IgD-negative memory B cell (primary cell): ENCODE measurements at regions not wholly inside any gene's neighbourhood (a gene's known extent, or its start where the extent isn't known, plus 50 kb on each side); places are given as distances from the start of the nearest gene placed in this dataset.

Experiments
- H3K27ac Mint-ChIP-seq, 3 donors: one replicate each; pipeline ENCODE4 v1.8.0; 2020 to 2022; ENCODE audit warnings: mild to moderate bottlenecking in 3 of 3, mixed read lengths in 3 of 3, moderate library complexity in 1 of 3
- H3K27me3 Mint-ChIP-seq: one replicate; pipeline ENCODE4 v1.8.0; 2021; ENCODE audit warnings: mixed read lengths
- H3K36me3 Mint-ChIP-seq: one replicate; pipeline ENCODE4 v1.8.0; 2020; ENCODE audit warnings: mild to moderate bottlenecking, mixed read lengths
- H3K4me1 Mint-ChIP-seq, 3 donors: one replicate each; pipeline ENCODE4 v1.8.0; 2020 to 2022; ENCODE audit warnings: mixed read lengths in 3 of 3, mild to moderate bottlenecking in 1 of 3
- H3K4me3 Mint-ChIP-seq, 4 donors: one replicate each; pipeline ENCODE4 v1.8.0; 2020 to 2022; ENCODE audit warnings: mild to moderate bottlenecking in 4 of 4, mixed read lengths in 4 of 4, moderate library complexity in 3 of 4
- H3K9me3 Mint-ChIP-seq, 3 donors: one replicate each; pipeline ENCODE4 v1.8.0; 2020 to 2021; ENCODE audit warnings: mixed read lengths in 3 of 3, mild to moderate bottlenecking in 1 of 3

- Mint-ChIP-seq H3K9me3 (peaks cover 0 to 2% (median 0%) of the 10 kb centered on the region in 3 donors), H3K4me3 (no peak overlapping the region), H3K27me3 (peaks cover 1% of the 10 kb centered on the region), H3K27ac (no peak overlapping the region), H3K4me1 (no peaks in the 10 kb centered on the region), H3K36me3 (no peaks in the 10 kb centered on the region)
Measured at GRCh38 chr15:96701443-96701842, 370.9 kb downstream of the NR2F2 start.

- H3K4me3 Mint-ChIP-seq, result no peak overlapping the region
- H3K36me3 Mint-ChIP-seq, result no peaks in the 10 kb centered on the region
- peaks cover 1% of the 10 kb centered on the region for H3K27me3 Mint-ChIP-seq
- peaks cover 0 to 3% (median 2%) of the 10 kb centered on the region in 3 donors for H3K9me3 Mint-ChIP-seq
- no peak overlapping the region for H3K27ac Mint-ChIP-seq
- no peaks in the 10 kb centered on the region for H3K4me1 Mint-ChIP-seq
Measured at GRCh38 chr15:96701877-96702276, 371.4 kb downstream of the NR2F2 start.

GRCh38 chr15:96702589-96702988 is 372.1 kb downstream of the NR2F2 start:
- H3K36me3 Mint-ChIP-seq, result no peaks in the 10 kb centered on the region
- H3K27ac Mint-ChIP-seq, result no peak overlapping the region
- H3K27me3 Mint-ChIP-seq, result peaks cover 1% of the 10 kb centered on the region
- no peaks in the 10 kb centered on the region for H3K4me1 Mint-ChIP-seq
- H3K4me3 Mint-ChIP-seq, result no peak overlapping the region
- H3K9me3 Mint-ChIP-seq, result peaks cover 0 to 4% (median 2%) of the 10 kb centered on the region in 3 donors

GRCh38 chr15:96703091-96703490 is 372.6 kb downstream of the NR2F2 start:
- Mint-ChIP-seq H3K4me1 (no peaks in the 10 kb centered on the region), H3K36me3 (no peaks in the 10 kb centered on the region), H3K4me3 (no peak overlapping the region), H3K9me3 (peaks cover 0 to 4% (median 2%) of the 10 kb centered on the region in 3 donors), H3K27ac (no peak overlapping the region), H3K27me3 (peaks cover 1% of the 10 kb centered on the region)

GRCh38 chr15:96703794-96704550 is 373.5 kb downstream of the NR2F2 start:
- no peak overlapping the region for H3K27ac Mint-ChIP-seq
- no peaks in the 10 kb centered on the region for H3K4me1 Mint-ChIP-seq
- peaks cover 1% of the 10 kb centered on the region for H3K27me3 Mint-ChIP-seq
- peaks cover 0 to 4% (median 2%) of the 10 kb centered on the region in 3 donors for H3K9me3 Mint-ChIP-seq
- no peaks in the 10 kb centered on the region for H3K36me3 Mint-ChIP-seq
- H3K4me3 Mint-ChIP-seq, result no peak overlapping the region

GRCh38 chr15:96716075-96716474 is 385.6 kb downstream of the NR2F2 start:
- Mint-ChIP-seq H3K27me3 (no peaks in the 10 kb centered on the region), H3K27ac (no peak overlapping the region), H3K36me3 (no peaks in the 10 kb centered on the region), H3K4me1 (no peaks in the 10 kb centered on the region), H3K4me3 (no peak overlapping the region), H3K9me3 (peaks cover 0 to 3% (median 0%) of the 10 kb centered on the region in 3 donors)

GRCh38 chr15:96716478-96716877 is 386.0 kb downstream of the NR2F2 start:
- peaks cover 0 to 5% (median 1%) of the 10 kb centered on the region in 3 donors for H3K9me3 Mint-ChIP-seq
- H3K4me1 Mint-ChIP-seq, result no peaks in the 10 kb centered on the region
- H3K27me3 Mint-ChIP-seq, result no peaks in the 10 kb centered on the region
- no peak overlapping the region for H3K4me3 Mint-ChIP-seq
- no peak overlapping the region for H3K27ac Mint-ChIP-seq
- no peaks in the 10 kb centered on the region for H3K36me3 Mint-ChIP-seq

- Mint-ChIP-seq H3K36me3 (no peaks in the 10 kb centered on the region), H3K27me3 (no peaks in the 10 kb centered on the region), H3K4me1 (no peaks in the 10 kb centered on the region), H3K9me3 (peaks cover 5 to 9% (median 7%) of the 10 kb centered on the region in 3 donors), H3K27ac (no peak overlapping the region), H3K4me3 (no peak overlapping the region)
Measured at GRCh38 chr15:96720251-96720650, 389.8 kb downstream of the NR2F2 start.

- H3K9me3 Mint-ChIP-seq, result peaks cover 5 to 9% (median 7%) of the 10 kb centered on the region in 3 donors
- no peaks in the 10 kb centered on the region for H3K36me3 Mint-ChIP-seq
Measured at GRCh38 chr15:96720656-96721055, 390.2 kb downstream of the NR2F2 start.

GRCh38 chr15:96728591-96728990 is 398.1 kb downstream of the NR2F2 start:
- Mint-ChIP-seq H3K27me3 (no peaks in the 10 kb centered on the region), H3K9me3 (peaks cover 4% of the 10 kb centered on the region in 3 donors), H3K27ac (no peak overlapping the region), H3K36me3 (peaks cover 1% of the 10 kb centered on the region), H3K4me3 (no peak overlapping the region), H3K4me1 (no peaks in the 10 kb centered on the region)

More at GRCh38 chr15:96720656-96721055, 390.2 kb downstream of the NR2F2 start:
- Mint-ChIP-seq H3K4me1 (no peaks in the 10 kb centered on the region), H3K27ac (no peak overlapping the region), H3K27me3 (no peaks in the 10 kb centered on the region), H3K4me3 (no peak overlapping the region)

GRCh38 chr15:96732704-96733103 is 402.2 kb downstream of the NR2F2 start:
- peaks cover 1% of the 10 kb centered on the region for H3K36me3 Mint-ChIP-seq
- no peaks in the 10 kb centered on the region for H3K4me1 Mint-ChIP-seq
- H3K4me3 Mint-ChIP-seq, result no peak overlapping the region
- no peak overlapping the region for H3K27ac Mint-ChIP-seq
- H3K9me3 Mint-ChIP-seq, result peaks cover 0 to 5% (median 4%) of the 10 kb centered on the region in 3 donors
- no peaks in the 10 kb centered on the region for H3K27me3 Mint-ChIP-seq

GRCh38 chr15:96733721-96734120 is 403.2 kb downstream of the NR2F2 start:
- Mint-ChIP-seq H3K27ac (no peak overlapping the region), H3K27me3 (no peaks in the 10 kb centered on the region), H3K36me3 (peaks cover 1% of the 10 kb centered on the region), H3K4me3 (no peak overlapping the region), H3K9me3 (peaks cover 0 to 5% (median 4%) of the 10 kb centered on the region in 3 donors), H3K4me1 (no peaks in the 10 kb centered on the region)

- H3K27ac Mint-ChIP-seq, result no peak overlapping the region
- H3K27me3 Mint-ChIP-seq, result no peaks in the 10 kb centered on the region
- H3K9me3 Mint-ChIP-seq, result peaks cover 0 to 5% (median 3%) of the 10 kb centered on the region in 3 donors
Measured at GRCh38 chr15:96735632-96736240, 405.2 kb downstream of the NR2F2 start.

GRCh38 chr15:96736384-96736783 is 405.9 kb downstream of the NR2F2 start:
- no peaks in the 10 kb centered on the region for H3K27me3 Mint-ChIP-seq
- H3K9me3 Mint-ChIP-seq, result peaks cover 0 to 5% (median 3%) of the 10 kb centered on the region in 3 donors
- H3K4me3 Mint-ChIP-seq, result no peak overlapping the region
- H3K27ac Mint-ChIP-seq, result no peak overlapping the region
- H3K4me1 Mint-ChIP-seq, result no peaks in the 10 kb centered on the region
- no peaks in the 10 kb centered on the region for H3K36me3 Mint-ChIP-seq

More at GRCh38 chr15:96735632-96736240, 405.2 kb downstream of the NR2F2 start:
- H3K4me1 Mint-ChIP-seq, result no peaks in the 10 kb centered on the region
- no peak overlapping the region for H3K4me3 Mint-ChIP-seq
- H3K36me3 Mint-ChIP-seq, result peaks cover 1% of the 10 kb centered on the region

- Mint-ChIP-seq H3K4me1 (no peaks in the 10 kb centered on the region), H3K27me3 (no peaks in the 10 kb centered on the region), H3K36me3 (no peaks in the 10 kb centered on the region), H3K4me3 (no peak overlapping the region), H3K27ac (no peak overlapping the region), H3K9me3 (peaks cover 0 to 5% (median 3%) of the 10 kb centered on the region in 3 donors)
Measured at GRCh38 chr15:96737408-96737807, 406.9 kb downstream of the NR2F2 start.

GRCh38 chr15:96746665-96747064 is 416.2 kb downstream of the NR2F2 start:
- no peaks in the 10 kb centered on the region for H3K4me1 Mint-ChIP-seq
- H3K27ac Mint-ChIP-seq, result no peak overlapping the region
- peaks cover 0 to 3% (median 2%) of the 10 kb centered on the region in 3 donors for H3K9me3 Mint-ChIP-seq
- H3K27me3 Mint-ChIP-seq, result no peaks in the 10 kb centered on the region
- peaks cover 1% of the 10 kb centered on the region for H3K36me3 Mint-ChIP-seq
- no peak overlapping the region for H3K4me3 Mint-ChIP-seq
